ENCODE measurements at regions not wholly inside any gene's neighbourhood (a gene's known extent, or its start where the extent isn't known, plus 50 kb on each side); places are given as distances from the start of the nearest gene placed in this dataset.
"Not testable (repeated sequence)": the region's sequence is repeated elsewhere in the genome, so short reads cannot be mapped to it uniquely, and the experiment has no call there.

DNA sequence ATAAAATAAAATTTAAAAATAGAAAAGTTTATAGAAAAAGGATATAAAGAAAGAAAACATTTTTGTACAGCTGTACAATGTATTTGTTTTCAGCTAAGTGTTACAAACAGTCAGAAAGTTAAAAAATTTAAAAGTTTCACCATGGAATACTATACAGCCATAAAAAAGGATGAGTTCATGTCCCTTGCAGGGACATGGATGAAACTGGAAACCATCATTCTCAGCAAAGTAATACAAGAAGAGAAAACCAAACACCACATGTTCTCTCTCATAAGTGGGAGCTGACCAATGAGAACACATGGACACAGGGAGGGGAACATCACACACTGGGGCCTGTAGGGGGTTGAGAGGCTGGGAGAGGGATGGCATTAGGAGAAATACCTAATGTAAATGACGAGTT is 229.9 kb upstream of the MCHR2 start:
- DNase-seq, result not testable (repeated sequence)

DNA sequence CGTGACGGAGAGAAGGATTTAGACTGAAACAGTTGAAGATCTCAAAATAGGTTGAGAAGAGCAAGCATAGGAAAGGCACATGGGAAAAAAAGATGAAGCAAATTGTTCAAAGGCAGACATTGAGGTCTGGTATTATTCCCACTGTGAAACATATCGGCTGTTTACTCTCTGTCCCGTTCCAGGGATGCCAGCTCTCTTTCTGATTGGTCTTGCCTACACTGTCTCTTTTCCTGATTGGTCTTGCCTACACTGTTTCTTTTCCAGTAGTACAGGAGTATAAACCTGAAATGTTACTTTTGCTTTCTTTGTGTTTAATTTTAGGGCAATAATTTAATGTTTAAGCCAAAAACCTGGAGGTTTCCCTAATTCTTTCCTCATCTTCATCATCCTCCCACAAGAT is 226.5 kb upstream of the MCHR2 start:
- DNase-seq, result no peak

DNA sequence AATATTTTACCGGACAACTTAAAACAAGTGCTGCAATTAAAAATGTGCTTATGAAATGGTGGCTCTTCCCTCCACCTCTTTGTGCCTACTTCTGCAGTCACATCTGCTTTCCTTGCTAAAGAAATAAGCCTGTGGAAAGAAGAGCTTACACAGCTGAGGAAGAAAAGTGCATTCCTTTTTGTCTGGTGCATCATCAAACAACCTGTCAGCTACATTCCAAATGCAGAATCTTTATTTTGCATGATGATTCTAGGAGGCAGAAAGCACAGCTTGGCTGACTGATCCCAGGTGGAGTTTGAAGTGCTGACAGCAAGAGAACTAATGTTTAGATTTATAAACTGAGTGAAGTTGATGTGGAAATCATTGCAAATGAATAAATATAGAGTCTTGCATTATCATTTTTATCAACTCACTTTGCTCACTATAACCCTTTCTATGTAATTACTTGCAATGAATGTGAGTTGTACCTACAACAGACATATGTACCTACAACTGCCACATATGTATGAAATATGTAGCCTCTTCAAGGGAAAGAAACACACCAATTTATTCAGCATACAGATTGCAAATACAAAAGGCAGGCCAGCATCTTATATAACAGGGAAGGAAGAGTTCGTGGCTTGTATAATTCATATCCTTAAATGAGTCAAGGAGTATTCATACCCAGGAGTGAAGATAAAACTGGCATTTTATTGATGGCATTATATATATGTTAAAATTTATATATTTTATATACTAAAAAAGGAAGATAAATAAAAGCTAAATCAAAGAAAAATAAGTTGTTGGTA is 223.4 kb upstream of the MCHR2 start:
- DNase-seq, result no peak

DNA sequence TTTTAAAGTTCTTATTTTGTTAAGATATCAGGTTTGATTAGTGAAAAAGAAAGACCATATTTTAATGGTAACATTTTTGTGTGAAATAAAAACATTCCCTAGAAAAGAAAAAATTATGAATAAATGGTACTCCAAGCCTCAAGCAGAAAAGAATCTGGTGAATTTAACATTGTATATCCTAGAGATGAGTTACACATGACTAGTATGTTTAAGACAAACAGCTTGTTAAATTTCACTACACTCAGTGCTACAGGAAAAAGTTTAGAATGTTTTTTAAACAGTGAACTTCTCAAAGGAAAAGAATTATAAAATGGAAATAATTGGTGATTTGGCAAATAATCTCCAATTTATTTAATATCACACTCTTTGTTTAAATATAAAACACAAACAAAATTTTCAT is 222.7 kb upstream of the MCHR2 start:
- no peak for DNase-seq

DNA sequence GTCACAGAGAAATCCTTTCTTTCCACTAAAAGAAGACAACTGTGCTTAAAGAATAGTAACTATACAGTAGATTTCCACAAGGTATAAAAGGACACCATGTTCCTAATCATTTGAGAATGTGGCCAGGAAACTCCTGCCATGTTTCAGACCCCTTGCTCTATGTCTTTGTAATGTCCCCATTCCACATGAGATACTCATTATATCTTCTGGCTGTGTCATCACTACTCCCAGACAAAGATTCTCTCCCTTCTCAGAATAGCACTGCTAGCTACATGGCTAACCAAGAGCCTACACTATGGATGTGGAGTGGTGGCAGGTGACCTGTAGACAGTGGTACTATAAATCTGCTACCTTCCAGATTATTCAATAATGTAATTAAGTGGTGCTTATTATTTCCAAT is 218.1 kb upstream of the MCHR2 start:
- DNase-seq, result no peak

DNA sequence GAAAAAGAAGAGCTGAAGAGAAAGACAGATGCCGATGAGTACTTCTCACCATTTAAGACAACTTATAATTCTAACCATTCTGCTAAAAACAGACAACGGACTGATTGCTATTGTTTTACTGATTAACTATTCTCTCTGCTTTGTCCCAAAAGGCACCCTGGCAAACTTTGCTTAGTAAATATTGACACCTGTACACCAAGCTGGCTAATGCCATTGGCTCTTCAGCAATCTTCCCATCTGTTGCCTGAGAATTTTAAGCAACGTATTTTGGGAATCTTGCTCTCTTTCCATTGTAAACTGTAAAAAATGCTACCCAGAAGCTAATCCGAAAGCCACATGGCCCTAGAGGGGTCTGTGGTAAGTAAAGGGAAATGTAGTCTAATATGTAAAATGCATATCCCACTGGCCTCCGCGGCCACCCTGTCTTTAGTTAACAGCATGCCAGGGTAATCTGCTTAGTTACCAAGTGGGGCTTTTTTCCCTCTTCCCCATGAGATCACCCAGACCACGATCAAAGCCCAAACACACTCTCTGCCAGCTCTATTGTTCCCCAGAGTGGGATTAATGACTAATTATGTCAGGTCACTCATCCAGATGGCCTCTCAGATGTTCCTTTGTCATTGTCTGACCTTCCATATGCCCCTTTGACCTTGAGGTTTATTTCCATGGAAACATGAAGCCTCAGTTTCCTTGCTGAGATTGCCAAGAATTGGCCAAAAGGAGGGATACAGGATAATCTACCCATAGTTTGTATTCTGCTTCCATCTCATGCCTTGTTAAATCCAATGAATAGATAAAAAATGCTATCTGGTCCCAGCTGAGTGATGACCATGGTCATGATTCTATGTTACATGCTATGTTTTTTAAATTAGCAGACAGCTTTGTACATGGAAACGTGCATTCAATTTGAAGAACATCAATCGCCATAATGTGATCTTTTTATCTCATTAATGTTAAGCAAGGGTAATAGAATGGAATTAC is 216.4 kb upstream of the MCHR2 start:
- no peak for DNase-seq

DNA sequence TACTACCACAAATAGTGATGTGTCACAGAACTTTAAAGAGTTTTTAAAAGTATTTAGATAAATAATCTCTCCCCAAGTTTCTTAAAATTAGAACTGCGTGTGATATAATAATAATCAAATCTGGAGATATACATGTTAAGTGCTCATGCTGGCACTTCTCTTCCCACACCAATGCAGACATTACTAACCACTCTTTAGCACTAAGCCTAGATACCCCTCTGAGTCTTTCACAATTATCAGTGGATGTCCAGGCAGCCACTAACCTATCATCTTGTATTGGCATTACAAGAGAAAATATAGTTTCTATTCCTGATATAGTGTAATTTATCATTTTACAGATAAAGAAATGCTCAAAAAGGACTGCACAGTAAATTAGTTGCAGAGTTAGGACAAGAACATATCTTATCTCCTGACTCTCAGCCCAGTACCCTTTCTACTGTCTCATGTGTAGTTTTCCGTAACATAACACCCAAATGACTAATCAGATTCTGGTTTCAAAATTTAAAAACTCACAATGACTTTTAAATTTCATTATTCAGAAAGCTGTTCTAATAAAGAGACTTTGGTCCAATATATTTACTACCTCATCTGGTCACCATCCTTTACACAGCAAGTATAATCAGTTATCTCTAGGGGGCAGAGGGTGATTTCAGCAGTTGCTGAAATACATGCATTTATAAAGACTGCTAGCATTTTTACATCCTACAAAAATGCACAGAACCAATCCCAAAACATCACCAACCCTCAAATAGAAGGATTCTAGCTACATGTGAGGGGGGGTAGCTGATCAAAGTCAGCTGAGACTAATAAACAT is 215.5 kb upstream of the MCHR2 start:
- no peak for DNase-seq

DNA sequence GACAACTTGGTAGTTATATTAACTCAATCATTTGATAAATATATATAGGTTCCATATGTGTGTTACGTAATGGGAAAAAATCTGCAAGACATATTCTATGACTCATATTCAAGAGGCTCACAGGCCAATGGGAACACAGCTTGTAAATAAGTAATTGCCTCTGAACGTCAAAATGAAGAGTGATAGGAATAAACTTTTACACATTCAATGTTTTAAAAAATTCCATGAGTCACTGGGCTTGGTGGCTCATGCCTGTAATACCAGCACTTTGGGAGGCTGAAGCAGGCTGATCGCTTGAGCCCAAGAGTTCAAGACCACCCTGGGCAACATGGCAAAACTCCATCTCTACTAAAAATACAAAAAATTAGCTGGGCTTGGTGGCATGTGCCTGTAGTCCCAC is 209.4 kb upstream of the MCHR2 start:
- peak; percentile 3 for DNase-seq

DNA sequence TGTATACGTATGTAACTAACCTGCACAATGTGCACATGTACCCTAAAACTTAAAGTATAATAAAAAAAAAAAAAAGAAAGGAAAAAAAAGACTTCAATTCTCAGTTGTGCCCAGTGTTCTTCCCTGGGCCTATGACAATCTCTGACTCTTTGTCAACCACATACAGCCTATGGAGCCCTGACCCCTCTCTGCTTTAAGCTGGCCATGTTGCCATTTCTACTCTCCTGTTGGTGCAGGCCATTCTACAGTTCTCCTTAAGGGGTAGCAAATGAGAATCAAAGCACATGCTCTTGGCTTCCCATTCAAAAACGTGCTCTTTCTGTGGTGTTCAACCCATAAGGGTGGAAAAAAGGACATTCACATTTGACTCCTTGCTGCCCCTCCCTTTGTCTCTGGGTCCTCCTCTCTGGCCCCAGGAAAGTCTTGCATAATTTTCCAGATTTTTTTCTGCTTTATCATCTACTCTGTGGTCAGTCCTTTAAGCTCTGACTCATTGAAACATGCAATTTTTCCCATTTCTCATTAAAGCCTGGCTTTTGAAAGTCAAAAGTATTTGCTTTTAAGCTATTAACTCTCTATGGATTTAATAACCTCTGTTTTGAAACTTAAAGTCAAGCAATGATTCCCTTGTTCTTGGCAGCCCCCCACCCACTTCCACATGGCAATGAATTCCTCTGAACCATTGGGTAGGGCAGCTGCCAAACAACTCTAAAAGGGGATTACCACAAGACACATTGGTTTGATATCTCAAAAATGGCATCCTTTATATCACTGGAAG is 208.6 kb upstream of the MCHR2 start:
- no peak for DNase-seq

DNA sequence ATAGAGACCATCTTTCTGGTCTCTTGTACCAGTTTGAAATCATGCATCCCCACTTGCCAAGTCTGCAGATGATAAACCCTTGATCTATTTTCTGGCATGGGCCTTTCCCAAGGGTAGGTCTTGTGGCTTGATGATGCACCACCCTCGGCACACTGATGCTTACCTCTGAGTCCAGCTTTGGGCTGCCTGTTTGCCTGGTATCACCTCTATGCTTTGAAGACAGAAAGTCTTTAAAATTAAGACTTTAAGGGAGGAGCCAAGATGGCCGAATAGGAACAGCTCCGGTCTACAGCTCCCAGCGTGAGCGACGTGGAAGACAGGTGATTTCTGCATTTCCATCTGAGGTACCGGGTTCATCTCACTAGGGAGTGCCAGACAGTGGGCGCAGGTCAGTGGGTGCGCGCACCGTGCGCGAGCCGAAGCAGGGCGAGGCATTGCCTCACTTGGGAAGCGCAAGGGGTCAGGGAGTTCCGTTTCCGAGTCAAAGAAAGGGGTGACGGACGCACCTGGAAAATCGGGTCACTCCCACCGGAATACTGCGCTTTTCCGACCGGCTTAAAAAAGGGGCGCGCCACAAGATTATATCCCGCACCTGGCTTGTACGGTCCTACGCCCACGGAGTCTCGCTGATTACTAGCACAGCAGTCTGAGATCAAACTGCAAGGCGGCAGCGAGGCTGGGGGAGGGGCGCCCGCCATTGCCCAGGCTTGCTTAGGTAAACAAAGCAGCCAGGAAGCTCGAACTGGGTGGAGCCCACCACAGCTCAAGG is 202.4 kb upstream of the MCHR2 start:
- DNase-seq, result not testable (repeated sequence)

DNA sequence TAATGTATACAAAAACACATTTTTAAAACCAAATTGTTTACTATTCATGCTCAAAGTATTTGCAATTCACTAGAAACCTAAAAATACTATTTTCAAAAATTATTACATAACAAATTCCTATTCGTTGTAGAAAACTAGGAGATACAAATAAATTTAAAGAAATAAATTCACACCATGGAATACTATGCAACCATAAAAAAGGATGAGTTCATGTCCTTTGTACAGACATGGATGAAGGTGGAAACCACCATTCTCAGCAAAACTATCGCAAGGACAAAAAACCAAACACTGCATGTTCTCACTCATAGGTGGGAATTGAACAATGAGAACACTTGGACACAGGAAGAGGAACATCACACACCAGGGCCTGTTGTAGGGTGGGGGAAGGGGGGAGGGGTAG is 201.2 kb upstream of the MCHR2 start:
- DNase-seq, result not testable (repeated sequence)

DNA sequence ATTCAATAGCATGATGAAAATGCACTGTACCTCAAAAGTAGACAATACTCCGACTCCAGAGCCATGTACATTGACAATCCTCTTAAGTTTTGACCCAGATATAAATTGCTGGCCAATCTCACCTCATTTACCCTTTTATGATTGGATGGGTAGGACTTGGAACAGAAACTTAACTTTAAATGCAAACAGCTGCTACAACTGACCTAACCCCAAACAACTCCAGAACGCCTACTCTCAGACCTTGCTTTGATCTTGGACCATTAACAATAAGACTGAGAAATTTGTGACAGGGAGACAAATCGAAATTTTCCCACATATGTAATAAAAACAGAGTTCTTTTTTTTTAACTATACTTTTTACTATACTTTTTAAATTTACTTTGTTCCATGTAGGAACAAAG is 200.5 kb upstream of the MCHR2 start:
- DNase-seq, result no peak

DNA sequence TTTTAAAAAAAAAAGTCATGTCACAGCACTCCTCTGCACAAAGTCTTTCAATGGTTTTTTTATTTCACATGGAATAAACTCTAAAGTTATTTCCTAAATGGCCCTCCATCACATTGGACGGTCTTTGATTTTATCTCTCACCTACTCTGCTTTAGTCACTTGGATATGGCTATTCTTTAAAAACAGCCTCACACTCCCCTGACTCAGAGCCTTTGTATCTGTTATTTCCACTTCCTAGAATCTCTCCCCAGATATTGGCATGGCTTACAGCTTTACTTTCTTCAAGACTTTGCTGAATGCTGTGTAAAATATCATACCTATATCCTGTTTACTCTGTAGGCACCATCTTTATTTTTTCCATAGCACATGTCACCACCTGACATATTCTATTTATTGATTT is 194.7 kb upstream of the MCHR2 start:
- DNase-seq, result no peak

DNA sequence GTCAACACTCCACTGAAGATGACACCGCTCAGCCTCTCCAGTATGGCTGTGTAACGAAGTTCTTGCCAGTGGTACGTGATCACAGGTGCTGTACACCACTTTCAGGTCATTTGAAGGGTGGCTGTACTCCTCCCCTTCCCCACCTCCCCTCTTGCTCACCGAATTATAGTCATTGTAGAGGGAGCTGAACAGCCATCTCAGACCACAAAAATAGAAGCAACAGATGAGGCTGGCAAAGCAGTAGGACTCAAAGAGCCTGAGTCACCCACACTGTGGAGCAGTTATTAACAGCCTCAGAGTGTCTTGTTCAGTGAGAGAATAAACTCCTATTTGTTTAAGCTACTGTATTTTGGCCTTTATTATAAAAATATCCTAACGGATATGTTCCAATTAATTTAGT is 192.5 kb upstream of the MCHR2 start:
- DNase-seq, result no peak

DNA sequence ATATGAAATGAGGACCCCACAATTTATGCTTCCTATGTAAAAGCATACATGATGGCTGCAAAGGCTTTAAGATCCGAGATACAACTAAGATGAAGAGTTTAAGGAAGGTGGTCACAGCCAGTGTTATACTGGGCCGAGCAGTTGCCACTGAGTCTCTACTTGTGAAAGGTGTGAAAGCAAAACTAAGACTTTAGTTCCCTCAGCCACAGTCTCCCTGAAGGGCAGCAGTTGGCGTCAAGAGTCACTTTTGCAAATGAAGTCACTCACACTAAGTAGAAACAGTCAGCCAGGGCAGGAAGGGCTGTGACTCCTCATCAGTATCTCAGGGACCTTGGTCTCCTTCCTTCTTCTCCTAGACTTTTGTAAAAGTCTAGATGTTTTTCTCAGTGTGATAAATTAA is 191.6 kb upstream of the MCHR2 start:
- no peak for DNase-seq

DNA sequence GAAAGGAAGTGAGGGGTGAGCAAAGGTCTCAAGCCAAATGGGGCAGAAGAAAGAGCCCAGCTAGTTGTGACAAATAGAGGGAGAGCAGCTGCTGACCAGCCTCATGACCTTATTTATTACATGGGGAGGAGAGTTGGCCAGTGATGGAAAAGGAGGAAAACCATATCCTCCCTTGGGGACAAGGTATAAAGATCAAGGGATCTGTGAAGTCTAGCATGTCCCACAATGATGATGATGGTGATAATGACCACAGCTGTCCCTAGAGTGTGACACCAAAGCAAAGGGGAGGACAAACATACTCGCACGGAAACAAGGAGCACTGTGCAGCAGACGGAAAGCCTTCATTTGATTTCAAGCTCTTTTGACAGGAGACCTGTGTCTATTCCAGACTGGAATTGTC is 190.4 kb upstream of the MCHR2 start:
- no peak for DNase-seq

DNA sequence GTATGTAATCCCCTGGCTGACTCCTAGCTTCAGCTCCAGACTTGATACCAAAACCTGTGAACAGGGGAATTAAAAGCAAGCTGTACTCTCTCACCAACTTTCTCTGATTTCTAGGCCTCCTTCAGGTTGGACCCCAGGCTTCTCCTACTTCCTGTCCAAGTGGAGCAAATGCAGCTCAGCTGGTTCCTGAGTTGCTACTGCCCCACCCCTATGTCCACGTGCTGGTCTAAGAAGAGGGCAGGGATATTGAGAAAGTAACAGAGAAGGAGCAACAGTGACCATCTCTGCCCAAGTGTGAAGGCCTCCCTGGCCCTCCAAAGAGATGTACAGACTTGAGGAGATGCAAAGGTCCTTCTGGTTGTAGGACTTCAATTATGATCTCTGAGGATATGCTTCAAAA is 188.3 kb upstream of the MCHR2 start:
- DNase-seq, result no peak

DNA sequence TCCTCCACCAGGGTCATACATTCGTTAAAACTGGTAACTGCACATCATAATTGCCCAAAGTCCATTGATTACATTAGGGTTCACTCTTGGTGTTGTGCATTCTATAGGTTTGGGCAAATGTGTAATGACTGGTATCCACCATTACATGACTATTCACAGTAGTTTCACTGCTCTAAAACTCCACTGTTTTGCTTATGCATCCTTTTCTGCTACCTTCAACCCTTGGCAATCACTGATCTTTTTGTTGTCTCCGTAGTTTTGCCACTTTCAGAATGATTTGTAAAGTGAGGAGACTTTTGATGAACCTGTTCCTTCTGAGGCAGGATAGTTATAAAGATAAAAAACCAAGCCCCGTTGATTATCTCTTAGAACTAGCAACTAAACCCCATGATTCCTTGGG is 187.3 kb upstream of the MCHR2 start:
- no peak for DNase-seq

DNA sequence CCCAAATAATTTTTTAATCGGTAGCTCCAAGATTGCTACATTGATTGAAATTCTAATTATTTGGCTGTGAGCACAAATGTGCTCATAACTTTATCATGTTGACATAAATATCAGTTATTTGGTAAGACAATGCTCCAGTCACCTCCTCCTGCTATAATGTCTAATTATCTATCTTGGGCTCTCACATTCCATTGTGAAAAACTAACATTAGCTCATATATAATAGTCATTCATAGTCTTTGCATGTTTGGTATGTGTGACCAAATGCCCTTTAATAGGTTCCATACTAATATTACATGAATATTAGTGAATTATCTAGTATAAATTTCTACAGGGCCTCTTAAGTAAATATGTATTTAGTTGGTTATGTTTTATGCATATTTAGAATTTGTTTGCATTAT is 185.6 kb upstream of the MCHR2 start:
- no peak for DNase-seq

DNA sequence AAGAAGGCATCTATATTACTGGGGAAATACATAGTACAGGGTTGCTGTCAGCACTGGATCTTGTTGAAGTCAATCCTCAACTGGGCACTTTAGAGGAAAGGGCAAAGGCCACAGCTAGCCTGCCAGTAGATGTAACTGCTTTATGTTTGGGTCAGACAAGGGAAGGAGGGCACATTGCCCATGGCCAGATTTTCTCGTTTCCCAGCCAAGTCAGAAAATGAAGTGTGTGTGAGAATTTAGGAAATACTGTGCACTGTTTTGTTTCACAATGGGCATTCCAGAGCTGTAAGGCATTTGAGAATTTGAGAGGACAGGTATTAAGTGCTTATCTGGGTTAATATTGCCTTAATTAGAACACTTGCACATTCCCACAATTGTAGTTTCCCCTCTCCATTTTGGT is 183.9 kb upstream of the MCHR2 start:
- no peak for DNase-seq

DNA sequence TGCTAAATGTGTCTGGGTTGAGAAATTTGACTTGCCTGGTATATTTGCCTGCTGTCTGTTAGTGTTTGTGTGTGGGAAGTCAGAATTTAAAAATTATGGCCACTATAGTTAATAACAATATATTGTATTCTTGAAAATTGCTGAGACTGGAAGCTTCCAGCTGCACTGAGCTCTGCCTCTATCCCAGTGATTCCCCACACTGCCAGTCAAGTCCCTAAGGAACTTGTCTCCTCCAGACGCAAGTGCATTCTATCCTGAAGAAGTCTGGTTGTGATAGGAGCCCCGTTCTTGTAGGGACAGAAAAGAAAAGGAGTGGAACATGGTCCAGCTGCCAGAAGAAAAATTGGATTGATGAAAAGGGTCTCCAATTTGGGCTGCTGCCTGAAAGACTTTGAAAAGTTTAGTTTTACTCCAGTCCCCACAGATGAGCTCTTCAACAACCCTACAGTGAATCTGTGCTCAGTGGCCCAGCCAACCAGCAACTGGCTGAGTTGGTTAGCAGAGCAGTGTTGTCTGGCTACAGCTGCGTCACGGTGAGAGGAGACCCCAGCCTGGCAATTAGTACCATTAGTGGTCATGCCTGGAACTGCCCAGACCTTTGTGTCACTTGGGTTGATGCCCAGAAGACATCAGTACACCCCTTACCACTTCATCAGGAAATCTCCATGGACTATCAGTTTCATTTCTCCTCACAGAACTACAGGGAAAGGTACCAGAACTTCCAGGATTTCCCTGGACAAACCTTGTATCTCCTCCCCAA is 183.1 kb upstream of the MCHR2 start:
- DNase-seq, result no peak
